GM12878 (cell line): ENCODE measurements at regions not wholly inside any gene's neighbourhood (a gene's known extent, or its start where the extent isn't known, plus 50 kb on each side); places are given as distances from the start of the nearest gene placed in this dataset.
"Not testable (repeated sequence)": the region's sequence is repeated elsewhere in the genome, so short reads cannot be mapped to it uniquely, and the experiment has no call there.

Source experiments
- GABPA ChIP-seq: IDR thresholded peaks from 2 replicates; pipeline ENCODE4 v1.6.1; 2014; ENCODE audit warnings: antibody characterized with exemption, low read depth, mild to moderate bottlenecking, inconsistent platforms
- KDM1A ChIP-seq: fragments of 200-600 bp; sonication (generic); IDR thresholded peaks from 2 replicates; pipeline ENCODE4 v1.6.1; 2016; ENCODE audit warnings: borderline replicate concordance

DNA sequence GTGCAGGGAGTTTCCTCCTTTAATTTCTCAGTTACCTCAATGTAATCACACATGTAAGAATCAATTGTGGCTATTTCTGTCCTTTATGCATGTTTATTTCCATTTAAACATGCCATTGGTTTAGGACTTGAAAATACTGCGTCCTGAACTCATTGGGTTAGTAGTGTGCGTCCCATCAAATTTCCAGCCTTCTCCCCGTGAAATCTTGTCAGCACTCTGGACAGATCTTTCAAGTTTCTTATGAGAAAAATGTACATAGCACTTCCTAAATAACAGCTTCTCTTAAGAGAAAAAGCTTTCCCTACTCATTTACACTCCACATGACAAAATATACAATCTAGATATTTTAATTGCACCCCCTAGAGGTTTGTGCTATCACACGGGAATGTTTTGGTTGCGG lies 353.9 kb upstream of the FOLH1 start:
- not testable (repeated sequence) for TF ChIP-seq GABPA, KDM1A
